MM.1S (cell line): ENCODE measurements at regions not wholly inside any gene's neighbourhood (a gene's known extent, or its start where the extent isn't known, plus 50 kb on each side); places are given as distances from the start of the nearest gene placed in this dataset.

Source experiments
- CTCF ChIP-seq: fragments of 300-600 bp; sonication (generic); IDR thresholded peaks from 2 replicates; pipeline ENCODE4 v1.5.1; 2016; ENCODE audit warnings: antibody characterized with exemption, low read length, mixed read lengths
- EZH2phosphoT487 ChIP-seq: fragments of 300-600 bp; sonication (generic); IDR thresholded peaks from 2 replicates; pipeline ENCODE4 v1.6.1; 2018; ENCODE audit warnings: antibody characterized with exemption, low read length

- TF ChIP-seq CTCF (no peak), EZH2phosphoT487 (no peak)
These were observed 152.6 kb upstream of the SLC4A4 start for GRCh38 chr4:71186257-71186565.
